ENCODE measurements at regions not wholly inside any gene's neighbourhood (a gene's known extent, or its start where the extent isn't known, plus 50 kb on each side); places are given as distances from the start of the nearest gene placed in this dataset.

GRCh38 chr1:232894436-232894835, 56.0 kb upstream of the NTPCR start:
- no peak for DNase-seq

More at GRCh38 chr1:232894436-232894835, 56.0 kb upstream of the NTPCR start:
- no peaks in the 10 kb centered on the region for H3K79me2 ChIP-seq (ENCODE audit: insufficient read depth)
- no peak overlapping the region for H3K4me2 ChIP-seq
- H2AFZ ChIP-seq (ENCODE audit: low read depth), result no peak overlapping the region
- CTCF ChIA-PET, result interaction anchor here (0.7 to 1.6 kb wide), 3 partner anchors 14 to 49 kb away, joined by 3 to 11 read pairs (median 3); no protein-coding TSS in a partner anchor
- TF ChIP-seq NRF1 (IDR thresholded peaks at IDR 0.05; ENCODE audit: low read depth, low read length) (no peak), CHD2 (IDR thresholded peaks at IDR 0.05; ENCODE audit: low read length, partially characterized antibody) (no peak), YY1 (IDR thresholded peaks at IDR 0.05; ENCODE audit: low read depth) (no peak), IRF3 (IDR thresholded peaks at IDR 0.05; ENCODE audit: low read depth, low read length) (no peak), USF1 (IDR thresholded peaks at IDR 0.05; ENCODE audit: borderline replicate concordance, low read depth) (no peak), CTCF (IDR thresholded peaks at IDR 0.05) (no peak), SMC3 (IDR thresholded peaks at IDR 0.05; ENCODE audit: low read depth, low read length) (no peak), FOXJ3 (CRISPR knock-in tag; IDR thresholded peaks at IDR 0.05) (no peak), NFIC (IDR thresholded peaks at IDR 0.05; ENCODE audit: borderline replicate concordance) (no peak), GABPA (IDR thresholded peaks at IDR 0.05; ENCODE audit: low read depth) (no peak), POLR2AphosphoS5 (IDR thresholded peaks at IDR 0.05; ENCODE audit: low read depth, low read length) (no peak)
- H3K9me3 ChIP-seq, result no peaks in the 10 kb centered on the region
- H3K27ac ChIP-seq (ENCODE audit: low read depth in 2 of 2, low read length in 1 of 2), result peak overlapping the region in 1 of 2 experiments; percentile 40; a peak in 1 of 4 replicates
- WGBS (ENCODE audit: low lambda C conversion rate), result 16% methylated on average over 3 of the region's 3 CpGs
- no peaks in the 10 kb centered on the region for H3K27me3 ChIP-seq (ENCODE audit: insufficient read depth)
- no peak overlapping the region for H3K9ac ChIP-seq
- H4K20me1 ChIP-seq (ENCODE audit: insufficient read depth), result no peaks in the 10 kb centered on the region
- H3K4me3 ChIP-seq (ENCODE audit: low read depth in 2 of 2, low read length in 1 of 2), result no peak overlapping the region
- H3K4me1 ChIP-seq (ENCODE audit: control insufficient read depth in 1 of 2, insufficient read depth in 2 of 2, low read depth in 1 of 2, low read length in 1 of 2), result peaks cover 0 to 2% of the 10 kb centered on the region in 2 experiments; a peak in 1 of 4 replicates
- POLR2A ChIA-PET, result no interaction called here
- no peaks in the 10 kb centered on the region for H3K36me3 ChIP-seq (replicated peaks in 1 of 2; ENCODE audit: control insufficient read depth in 1 of 2, insufficient read depth in 2 of 2, low read length in 1 of 2)
- no peaks in the 10 kb centered on the region for H3K9me2 ChIP-seq
- no peaks in the 10 kb centered on the region for H3F3A ChIP-seq (replicated peaks; ENCODE audit: insufficient read depth)

All from SK-N-SH (cell line).